GM23338 (cell line): ENCODE measurements at regions not wholly inside any gene's neighbourhood (a gene's known extent, or its start where the extent isn't known, plus 50 kb on each side); places are given as distances from the start of the nearest gene placed in this dataset.

Experiments used
- ATAC-seq: fragments of 200-7000 bp; cut with Tn5 transposase; 3 replicates; pipeline ENCODE4 v1.9.1; 2020
- DNase-seq: peaks from one replicate; pipeline ENCODE4 v3.0.0-alpha.2; 2015; ENCODE audit warnings: low spot score
- H2AFZ ChIP-seq: fragments of 200-600 bp; sonication (generic); 2 replicates; pipeline ENCODE4 v1.8.0; 2016; ENCODE audit warnings: antibody characterized with exemption, mild to moderate bottlenecking, moderate library complexity
- H3F3A ChIP-seq: fragments of 200-600 bp; sonication (generic); replicated peaks from 2 replicates; pipeline ENCODE4 v1.8.0; 2017; ENCODE audit warnings: antibody characterized with exemption, mixed run types, low read depth
- H3K27ac ChIP-seq: fragments of 200-600 bp; sonication (generic); 2 replicates; pipeline ENCODE4 v1.6.1; 2016; ENCODE audit warnings: low read depth
- H3K27me3 ChIP-seq: fragments of 200-600 bp; sonication (generic); 2 replicates; pipeline ENCODE4 v1.8.0; 2016; ENCODE audit warnings: mild to moderate bottlenecking, mixed run types, moderate library complexity; ENCODE audit not compliant: insufficient read depth
- H3K36me3 ChIP-seq: fragments of 200-600 bp; sonication (generic); 2 replicates; pipeline ENCODE4 v1.8.0; 2016; ENCODE audit warnings: mild to moderate bottlenecking; ENCODE audit not compliant: insufficient read depth
- H3K4me1 ChIP-seq: fragments of 200-600 bp; sonication (generic); 2 replicates; pipeline ENCODE4 v1.8.0; 2016; ENCODE audit warnings: mild to moderate bottlenecking, moderate library complexity; ENCODE audit not compliant: insufficient read depth
- H3K4me2 ChIP-seq: fragments of 200-600 bp; sonication (generic); 2 replicates; pipeline ENCODE4 v1.7.1; 2017; ENCODE audit warnings: mixed run types
- H3K4me3 ChIP-seq: fragments of 200-600 bp; sonication (generic); 2 replicates; pipeline ENCODE4 v1.6.1; 2016; ENCODE audit warnings: mixed run types
- H3K79me2 ChIP-seq: fragments of 200-600 bp; sonication (generic); replicated peaks from 2 replicates; pipeline ENCODE4 v1.8.0; 2017; ENCODE audit warnings: mild to moderate bottlenecking; ENCODE audit not compliant: insufficient read depth
- H3K9me2 ChIP-seq: fragments of 200-600 bp; sonication (generic); 2 replicates; pipeline ENCODE4 v1.8.0; 2017; ENCODE audit not compliant: insufficient read depth
- H4K20me1 ChIP-seq: fragments of 200-600 bp; sonication (generic); replicated peaks from 2 replicates; pipeline ENCODE4 v1.8.0; 2017; ENCODE audit warnings: mild to moderate bottlenecking; ENCODE audit not compliant: insufficient read depth
- H3K27ac Mint-ChIP-seq: 2 replicates; pipeline ENCODE4 v1.8.0; 2020; ENCODE audit warnings: inconsistent platforms, mild to moderate bottlenecking, moderate library complexity, mixed read lengths
- H3K27me3 Mint-ChIP-seq: 3 replicates; pipeline ENCODE4 v1.8.0; 2022; ENCODE audit warnings: low read depth, mild to moderate bottlenecking, moderate library complexity, mixed read lengths, inconsistent platforms; ENCODE audit not compliant: insufficient read depth, poor library complexity
- H3K36me3 Mint-ChIP-seq: 3 replicates; pipeline ENCODE4 v1.8.0; 2021; ENCODE audit warnings: low read depth, mild to moderate bottlenecking, inconsistent platforms, moderate library complexity, mixed read lengths
- H3K4me1 Mint-ChIP-seq: 3 replicates; pipeline ENCODE4 v1.8.0; 2020; ENCODE audit warnings: mild to moderate bottlenecking, inconsistent platforms, mixed read lengths
- H3K4me3 Mint-ChIP-seq: 3 replicates; pipeline ENCODE4 v1.8.0; 2021; ENCODE audit warnings: moderate library complexity, mild to moderate bottlenecking, inconsistent platforms, mixed read lengths
- H3K9me3 Mint-ChIP-seq: 3 replicates; pipeline ENCODE4 v1.8.0; 2020; ENCODE audit warnings: moderate library complexity, mild to moderate bottlenecking, inconsistent platforms, mixed read lengths
- CREB1 ChIP-seq: fragments of 250-450 bp; sonication (Bioruptor Pico); IDR thresholded peaks from 2 replicates; pipeline ENCODE4 v1.5.0; 2020; ENCODE audit warnings: low read depth, mild to moderate bottlenecking, moderate library complexity
- EZH2 ChIP-seq: fragments of 200-600 bp; sonication (generic); IDR thresholded peaks from one replicate; pipeline ENCODE4 v1.8.0; 2017; ENCODE audit warnings: antibody characterized with exemption, mild to moderate bottlenecking, low read depth; ENCODE audit not compliant: unreplicated experiment
- EZH2phosphoT487 ChIP-seq: fragments of 200-600 bp; sonication (generic); IDR thresholded peaks from one replicate; pipeline ENCODE4 v1.8.1; 2018; ENCODE audit warnings: antibody characterized with exemption; ENCODE audit not compliant: unreplicated experiment
- JUNB ChIP-seq: IDR thresholded peaks from one replicate; pipeline ENCODE4 v1.6.1; 2016; ENCODE audit warnings: antibody characterized with exemption; ENCODE audit not compliant: unreplicated experiment
- NANOG ChIP-seq: IDR thresholded peaks from 2 replicates; pipeline ENCODE4 v1.6.1; 2016; ENCODE audit warnings: antibody characterized with exemption, borderline replicate concordance
- POLR2AphosphoS5 ChIP-seq: IDR thresholded peaks from 2 replicates; pipeline ENCODE4 v1.6.1; 2016; ENCODE audit warnings: antibody characterized with exemption, low read depth
- STAT1 ChIP-seq: IDR thresholded peaks from one replicate; pipeline ENCODE4 v1.6.1; 2016; ENCODE audit warnings: antibody characterized with exemption; ENCODE audit not compliant: unreplicated experiment
- ZNF114 ChIP-seq: fragments of 250-450 bp; sonication (Bioruptor Pico); IDR thresholded peaks from 2 replicates; pipeline ENCODE4 v1.5.0; 2020; ENCODE audit warnings: mild to moderate bottlenecking, moderate library complexity
- ZNF331 ChIP-seq: fragments of 250-450 bp; sonication (Bioruptor Pico); IDR thresholded peaks from 2 replicates; pipeline ENCODE4 v1.5.0; 2020; ENCODE audit warnings: low read depth, mild to moderate bottlenecking, moderate library complexity
- TF ChIP-seq, protein P1 (sequence below), 2 experiments: fragments of 200-600 bp in 1 of 2; sonication (generic) in 1 of 2; conservative IDR thresholded peaks; 2 replicates each; pipeline versions ENCODE4 v1.5.1 to v1.6.1; 2016 to 2017; ENCODE audit warnings: antibody characterized with exemption in 2 of 2, low read depth in 2 of 2, mild to moderate bottlenecking in 2 of 2, moderate library complexity in 1 of 2
- TF ChIP-seq, protein P2 (sequence below): IDR thresholded peaks from one replicate; pipeline ENCODE4 v1.6.1; 2018; ENCODE audit warnings: antibody characterized with exemption; ENCODE audit not compliant: unreplicated experiment
- TF ChIP-seq, protein P3 (sequence below): fragments of 250-450 bp; sonication (Bioruptor Pico); IDR thresholded peaks from 2 replicates; pipeline ENCODE4 v1.5.0; 2020; ENCODE audit warnings: mild to moderate bottlenecking, moderate library complexity
- TF ChIP-seq, protein P4 (sequence below): IDR thresholded peaks from 2 replicates; pipeline ENCODE4 v1.6.1; 2016; ENCODE audit warnings: antibody characterized with exemption

DNA sequence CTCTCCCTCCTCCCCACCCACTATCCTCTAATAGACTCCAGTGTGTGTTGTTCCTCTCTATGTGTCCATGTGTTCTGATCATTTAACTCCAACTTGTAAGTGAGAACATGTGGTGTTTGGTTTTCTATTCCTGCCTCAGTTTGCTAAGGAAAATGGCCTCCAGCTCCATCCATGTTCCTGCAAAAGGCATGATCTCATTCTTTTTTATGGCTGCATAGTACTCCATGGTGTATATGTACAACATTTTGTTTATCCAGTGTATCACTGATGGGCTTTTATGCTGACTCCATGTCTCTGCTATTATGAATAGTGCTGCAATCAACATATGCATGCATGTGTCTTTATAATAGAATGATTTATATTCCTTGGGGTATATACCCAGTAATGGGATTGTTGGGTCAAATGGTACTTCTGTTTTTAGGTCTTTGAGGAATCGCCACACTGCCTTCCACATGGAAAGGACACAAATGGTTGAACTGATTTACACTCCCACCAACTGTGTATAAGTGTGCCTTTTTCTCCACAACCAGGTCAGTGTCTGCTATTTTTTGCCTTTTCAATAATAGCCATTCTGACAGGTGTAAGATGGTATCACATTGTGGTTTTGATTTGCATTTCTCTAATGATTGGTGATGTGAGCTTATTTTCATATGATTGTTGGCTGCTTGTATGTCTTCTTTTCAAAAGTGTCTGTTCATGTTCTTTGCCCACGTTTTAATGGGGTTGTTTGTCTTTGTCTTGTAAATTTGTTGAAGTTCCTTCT lies 96.5 kb upstream of the DAB2 start:
- Histone ChIP-seq H3K4me2 (no peak overlapping the region), H3K79me2 (no peaks in the 10 kb centered on the region), H3K27ac (no peak overlapping the region), H3F3A (no peaks in the 10 kb centered on the region), H2AFZ (no peak overlapping the region), H3K4me1 (peaks cover 37% of the 10 kb centered on the region), H3K9me2 (no peaks in the 10 kb centered on the region), H3K36me3 (no peaks in the 10 kb centered on the region), H3K4me3 (no peak overlapping the region), H3K27me3 (no peaks in the 10 kb centered on the region), H4K20me1 (no peaks in the 10 kb centered on the region)
- H3K27me3 Mint-ChIP-seq, result peaks cover 3% of the 10 kb centered on the region
- no peaks in the 10 kb centered on the region for H3K36me3 Mint-ChIP-seq
- H3K9me3 Mint-ChIP-seq, result peaks cover 3% of the 10 kb centered on the region; the same call in 1 of the 3 replicates
- no peak overlapping the region for H3K27ac Mint-ChIP-seq
- no peak for ATAC-seq
- no peak for DNase-seq
- TF ChIP-seq, protein P1, sequence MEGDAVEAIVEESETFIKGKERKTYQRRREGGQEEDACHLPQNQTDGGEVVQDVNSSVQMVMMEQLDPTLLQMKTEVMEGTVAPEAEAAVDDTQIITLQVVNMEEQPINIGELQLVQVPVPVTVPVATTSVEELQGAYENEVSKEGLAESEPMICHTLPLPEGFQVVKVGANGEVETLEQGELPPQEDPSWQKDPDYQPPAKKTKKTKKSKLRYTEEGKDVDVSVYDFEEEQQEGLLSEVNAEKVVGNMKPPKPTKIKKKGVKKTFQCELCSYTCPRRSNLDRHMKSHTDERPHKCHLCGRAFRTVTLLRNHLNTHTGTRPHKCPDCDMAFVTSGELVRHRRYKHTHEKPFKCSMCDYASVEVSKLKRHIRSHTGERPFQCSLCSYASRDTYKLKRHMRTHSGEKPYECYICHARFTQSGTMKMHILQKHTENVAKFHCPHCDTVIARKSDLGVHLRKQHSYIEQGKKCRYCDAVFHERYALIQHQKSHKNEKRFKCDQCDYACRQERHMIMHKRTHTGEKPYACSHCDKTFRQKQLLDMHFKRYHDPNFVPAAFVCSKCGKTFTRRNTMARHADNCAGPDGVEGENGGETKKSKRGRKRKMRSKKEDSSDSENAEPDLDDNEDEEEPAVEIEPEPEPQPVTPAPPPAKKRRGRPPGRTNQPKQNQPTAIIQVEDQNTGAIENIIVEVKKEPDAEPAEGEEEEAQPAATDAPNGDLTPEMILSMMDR (conservative IDR thresholded peaks at IDR 0.05; ENCODE audit: low read depth in 2 of 2), result no peak
- TF ChIP-seq, protein P2, sequence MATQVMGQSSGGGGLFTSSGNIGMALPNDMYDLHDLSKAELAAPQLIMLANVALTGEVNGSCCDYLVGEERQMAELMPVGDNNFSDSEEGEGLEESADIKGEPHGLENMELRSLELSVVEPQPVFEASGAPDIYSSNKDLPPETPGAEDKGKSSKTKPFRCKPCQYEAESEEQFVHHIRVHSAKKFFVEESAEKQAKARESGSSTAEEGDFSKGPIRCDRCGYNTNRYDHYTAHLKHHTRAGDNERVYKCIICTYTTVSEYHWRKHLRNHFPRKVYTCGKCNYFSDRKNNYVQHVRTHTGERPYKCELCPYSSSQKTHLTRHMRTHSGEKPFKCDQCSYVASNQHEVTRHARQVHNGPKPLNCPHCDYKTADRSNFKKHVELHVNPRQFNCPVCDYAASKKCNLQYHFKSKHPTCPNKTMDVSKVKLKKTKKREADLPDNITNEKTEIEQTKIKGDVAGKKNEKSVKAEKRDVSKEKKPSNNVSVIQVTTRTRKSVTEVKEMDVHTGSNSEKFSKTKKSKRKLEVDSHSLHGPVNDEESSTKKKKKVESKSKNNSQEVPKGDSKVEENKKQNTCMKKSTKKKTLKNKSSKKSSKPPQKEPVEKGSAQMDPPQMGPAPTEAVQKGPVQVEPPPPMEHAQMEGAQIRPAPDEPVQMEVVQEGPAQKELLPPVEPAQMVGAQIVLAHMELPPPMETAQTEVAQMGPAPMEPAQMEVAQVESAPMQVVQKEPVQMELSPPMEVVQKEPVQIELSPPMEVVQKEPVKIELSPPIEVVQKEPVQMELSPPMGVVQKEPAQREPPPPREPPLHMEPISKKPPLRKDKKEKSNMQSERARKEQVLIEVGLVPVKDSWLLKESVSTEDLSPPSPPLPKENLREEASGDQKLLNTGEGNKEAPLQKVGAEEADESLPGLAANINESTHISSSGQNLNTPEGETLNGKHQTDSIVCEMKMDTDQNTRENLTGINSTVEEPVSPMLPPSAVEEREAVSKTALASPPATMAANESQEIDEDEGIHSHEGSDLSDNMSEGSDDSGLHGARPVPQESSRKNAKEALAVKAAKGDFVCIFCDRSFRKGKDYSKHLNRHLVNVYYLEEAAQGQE, result no peak
- TF ChIP-seq, protein P3, sequence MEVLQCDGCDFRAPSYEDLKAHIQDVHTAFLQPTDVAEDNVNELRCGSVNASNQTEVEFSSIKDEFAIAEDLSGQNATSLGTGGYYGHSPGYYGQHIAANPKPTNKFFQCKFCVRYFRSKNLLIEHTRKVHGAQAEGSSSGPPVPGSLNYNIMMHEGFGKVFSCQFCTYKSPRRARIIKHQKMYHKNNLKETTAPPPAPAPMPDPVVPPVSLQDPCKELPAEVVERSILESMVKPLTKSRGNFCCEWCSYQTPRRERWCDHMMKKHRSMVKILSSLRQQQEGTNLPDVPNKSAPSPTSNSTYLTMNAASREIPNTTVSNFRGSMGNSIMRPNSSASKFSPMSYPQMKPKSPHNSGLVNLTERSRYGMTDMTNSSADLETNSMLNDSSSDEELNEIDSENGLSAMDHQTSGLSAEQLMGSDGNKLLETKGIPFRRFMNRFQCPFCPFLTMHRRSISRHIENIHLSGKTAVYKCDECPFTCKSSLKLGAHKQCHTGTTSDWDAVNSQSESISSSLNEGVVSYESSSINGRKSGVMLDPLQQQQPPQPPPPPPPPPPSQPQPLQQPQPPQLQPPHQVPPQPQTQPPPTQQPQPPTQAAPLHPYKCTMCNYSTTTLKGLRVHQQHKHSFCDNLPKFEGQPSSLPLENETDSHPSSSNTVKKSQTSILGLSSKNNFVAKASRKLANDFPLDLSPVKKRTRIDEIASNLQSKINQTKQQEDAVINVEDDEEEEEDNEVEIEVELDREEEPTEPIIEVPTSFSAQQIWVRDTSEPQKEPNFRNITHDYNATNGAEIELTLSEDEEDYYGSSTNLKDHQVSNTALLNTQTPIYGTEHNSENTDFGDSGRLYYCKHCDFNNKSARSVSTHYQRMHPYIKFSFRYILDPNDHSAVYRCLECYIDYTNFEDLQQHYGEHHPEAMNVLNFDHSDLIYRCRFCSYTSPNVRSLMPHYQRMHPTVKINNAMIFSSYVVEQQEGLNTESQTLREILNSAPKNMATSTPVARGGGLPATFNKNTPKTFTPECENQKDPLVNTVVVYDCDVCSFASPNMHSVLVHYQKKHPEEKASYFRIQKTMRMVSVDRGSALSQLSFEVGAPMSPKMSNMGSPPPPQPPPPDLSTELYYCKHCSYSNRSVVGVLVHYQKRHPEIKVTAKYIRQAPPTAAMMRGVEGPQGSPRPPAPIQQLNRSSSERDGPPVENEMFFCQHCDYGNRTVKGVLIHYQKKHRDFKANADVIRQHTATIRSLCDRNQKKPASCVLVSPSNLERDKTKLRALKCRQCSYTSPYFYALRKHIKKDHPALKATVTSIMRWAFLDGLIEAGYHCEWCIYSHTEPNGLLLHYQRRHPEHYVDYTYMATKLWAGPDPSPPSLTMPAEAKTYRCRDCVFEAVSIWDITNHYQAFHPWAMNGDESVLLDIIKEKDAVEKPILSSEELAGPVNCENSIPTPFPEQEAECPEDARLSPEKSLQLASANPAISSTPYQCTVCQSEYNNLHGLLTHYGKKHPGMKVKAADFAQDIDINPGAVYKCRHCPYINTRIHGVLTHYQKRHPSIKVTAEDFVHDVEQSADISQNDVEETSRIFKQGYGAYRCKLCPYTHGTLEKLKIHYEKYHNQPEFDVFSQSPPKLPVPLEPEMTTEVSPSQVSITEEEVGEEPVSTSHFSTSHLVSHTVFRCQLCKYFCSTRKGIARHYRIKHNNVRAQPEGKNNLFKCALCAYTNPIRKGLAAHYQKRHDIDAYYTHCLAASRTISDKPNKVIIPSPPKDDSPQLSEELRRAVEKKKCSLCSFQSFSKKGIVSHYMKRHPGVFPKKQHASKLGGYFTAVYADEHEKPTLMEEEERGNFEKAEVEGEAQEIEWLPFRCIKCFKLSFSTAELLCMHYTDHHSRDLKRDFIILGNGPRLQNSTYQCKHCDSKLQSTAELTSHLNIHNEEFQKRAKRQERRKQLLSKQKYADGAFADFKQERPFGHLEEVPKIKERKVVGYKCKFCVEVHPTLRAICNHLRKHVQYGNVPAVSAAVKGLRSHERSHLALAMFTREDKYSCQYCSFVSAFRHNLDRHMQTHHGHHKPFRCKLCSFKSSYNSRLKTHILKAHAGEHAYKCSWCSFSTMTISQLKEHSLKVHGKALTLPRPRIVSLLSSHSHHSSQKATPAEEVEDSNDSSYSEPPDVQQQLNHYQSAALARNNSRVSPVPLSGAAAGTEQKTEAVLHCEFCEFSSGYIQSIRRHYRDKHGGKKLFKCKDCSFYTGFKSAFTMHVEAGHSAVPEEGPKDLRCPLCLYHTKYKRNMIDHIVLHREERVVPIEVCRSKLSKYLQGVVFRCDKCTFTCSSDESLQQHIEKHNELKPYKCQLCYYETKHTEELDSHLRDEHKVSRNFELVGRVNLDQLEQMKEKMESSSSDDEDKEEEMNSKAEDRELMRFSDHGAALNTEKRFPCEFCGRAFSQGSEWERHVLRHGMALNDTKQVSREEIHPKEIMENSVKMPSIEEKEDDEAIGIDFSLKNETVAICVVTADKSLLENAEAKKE (CRISPR knock-in tag), result no peak
- TF ChIP-seq ZNF114 (CRISPR knock-in tag) (no peak), EZH2 (no peak), JUNB (no peak), EZH2phosphoT487 (no peak), POLR2AphosphoS5 (no peak), NANOG (no peak), ZNF331 (CRISPR knock-in tag) (no peak), CREB1 (no peak), STAT1 (no peak)
- TF ChIP-seq, protein P4, sequence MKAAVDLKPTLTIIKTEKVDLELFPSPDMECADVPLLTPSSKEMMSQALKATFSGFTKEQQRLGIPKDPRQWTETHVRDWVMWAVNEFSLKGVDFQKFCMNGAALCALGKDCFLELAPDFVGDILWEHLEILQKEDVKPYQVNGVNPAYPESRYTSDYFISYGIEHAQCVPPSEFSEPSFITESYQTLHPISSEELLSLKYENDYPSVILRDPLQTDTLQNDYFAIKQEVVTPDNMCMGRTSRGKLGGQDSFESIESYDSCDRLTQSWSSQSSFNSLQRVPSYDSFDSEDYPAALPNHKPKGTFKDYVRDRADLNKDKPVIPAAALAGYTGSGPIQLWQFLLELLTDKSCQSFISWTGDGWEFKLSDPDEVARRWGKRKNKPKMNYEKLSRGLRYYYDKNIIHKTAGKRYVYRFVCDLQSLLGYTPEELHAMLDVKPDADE, result no peak
- H3K4me3 Mint-ChIP-seq, result no peak overlapping the region
- peaks cover 27% of the 10 kb centered on the region for H3K4me1 Mint-ChIP-seq
